ENCODE measurements at regions not wholly inside any gene's neighbourhood (a gene's known extent, or its start where the extent isn't known, plus 50 kb on each side); places are given as distances from the start of the nearest gene placed in this dataset.

GRCh38 chr7:125122173-125122572 lies 192.5 kb upstream of the POT1 start:
- Histone ChIP-seq H3K9me3 (ENCODE audit: insufficient read depth, low read length) (no peaks in the 10 kb centered on the region), H3K9me2 (replicated peaks; ENCODE audit: insufficient read depth, low read length) (no peaks in the 10 kb centered on the region), H2AFZ (ENCODE audit: low read depth, low read length, severe bottlenecking) (no peak overlapping the region), H3F3A (ENCODE audit: insufficient read depth) (no peaks in the 10 kb centered on the region), H3K27me3 (ENCODE audit: low read length) (no peaks in the 10 kb centered on the region), H4K20me1 (ENCODE audit: low read depth, low read length) (no peaks in the 10 kb centered on the region), H3K4me3 (ENCODE audit: insufficient read depth, low read length, poor library complexity, severe bottlenecking) (no peak overlapping the region), H3K9ac (ENCODE audit: low read length) (no peak overlapping the region), H3K79me2 (ENCODE audit: insufficient read depth, low read length) (no peaks in the 10 kb centered on the region), H3K36me3 (ENCODE audit: low read length) (no peaks in the 10 kb centered on the region), H3K27ac (ENCODE audit: low read depth, low read length) (no peak overlapping the region), H3K4me2 (ENCODE audit: low read depth, low read length, poor library complexity, severe bottlenecking) (no peak overlapping the region)
- TF ChIP-seq CTCF (IDR thresholded peaks at IDR 0.05; ENCODE audit: insufficient read depth, low read length, poor library complexity, severe bottlenecking) (no peak), EZH2phosphoT487 (conservative IDR thresholded peaks at IDR 0.05; ENCODE audit: low read length) (no peak)

GRCh38 chr7:125119559-125120115 lies 190.0 kb upstream of the POT1 start:
- H4K20me1 ChIP-seq (ENCODE audit: low read depth, low read length) = no peaks in the 10 kb centered on the region
- H3K36me3 ChIP-seq (ENCODE audit: low read length) = no peaks in the 10 kb centered on the region
- TF ChIP-seq EZH2phosphoT487 (conservative IDR thresholded peaks at IDR 0.05; ENCODE audit: low read length) = no peak
- no peak for TF ChIP-seq CTCF (IDR thresholded peaks at IDR 0.05; ENCODE audit: insufficient read depth, low read length, poor library complexity, severe bottlenecking)
- H3K9ac ChIP-seq (ENCODE audit: low read length) = no peak overlapping the region
- no peaks in the 10 kb centered on the region for H3K9me3 ChIP-seq (ENCODE audit: insufficient read depth, low read length)
- no peak overlapping the region for H3K27ac ChIP-seq (ENCODE audit: low read depth, low read length)
- H2AFZ ChIP-seq (ENCODE audit: low read depth, low read length, severe bottlenecking) = peak overlapping the region; percentile 72
- H3K4me3 ChIP-seq (ENCODE audit: insufficient read depth, low read length, poor library complexity, severe bottlenecking) = no peak overlapping the region
- H3K27me3 ChIP-seq (ENCODE audit: low read length) = no peaks in the 10 kb centered on the region
- no peaks in the 10 kb centered on the region for H3F3A ChIP-seq (ENCODE audit: insufficient read depth)
- no peaks in the 10 kb centered on the region for H3K79me2 ChIP-seq (ENCODE audit: insufficient read depth, low read length)
- H3K4me2 ChIP-seq (ENCODE audit: low read depth, low read length, poor library complexity, severe bottlenecking) = peak overlapping the region; percentile 38
- H3K9me2 ChIP-seq (replicated peaks; ENCODE audit: insufficient read depth, low read length) = no peaks in the 10 kb centered on the region

GRCh38 chr7:125118444-125118843 lies 188.8 kb upstream of the POT1 start:
- Histone ChIP-seq H3K4me3 (ENCODE audit: insufficient read depth, low read length, poor library complexity, severe bottlenecking) (no peak overlapping the region), H3K9me3 (ENCODE audit: insufficient read depth, low read length) (no peaks in the 10 kb centered on the region), H3K27me3 (ENCODE audit: low read length) (no peaks in the 10 kb centered on the region), H3K27ac (ENCODE audit: low read depth, low read length) (no peak overlapping the region), H4K20me1 (ENCODE audit: low read depth, low read length) (no peaks in the 10 kb centered on the region), H2AFZ (ENCODE audit: low read depth, low read length, severe bottlenecking) (no peak overlapping the region), H3K9me2 (replicated peaks; ENCODE audit: insufficient read depth, low read length) (no peaks in the 10 kb centered on the region), H3K79me2 (ENCODE audit: insufficient read depth, low read length) (no peaks in the 10 kb centered on the region), H3K4me2 (ENCODE audit: low read depth, low read length, poor library complexity, severe bottlenecking) (no peak overlapping the region), H3K36me3 (ENCODE audit: low read length) (no peaks in the 10 kb centered on the region), H3F3A (ENCODE audit: insufficient read depth) (no peaks in the 10 kb centered on the region), H3K9ac (ENCODE audit: low read length) (no peak overlapping the region)
- TF ChIP-seq CTCF (IDR thresholded peaks at IDR 0.05; ENCODE audit: insufficient read depth, low read length, poor library complexity, severe bottlenecking) (no peak), EZH2phosphoT487 (conservative IDR thresholded peaks at IDR 0.05; ENCODE audit: low read length) (no peak)
